HG03439 (cell line): ENCODE measurements at regions not wholly inside any gene's neighbourhood (a gene's known extent, or its start where the extent isn't known, plus 50 kb on each side); places are given as distances from the start of the nearest gene placed in this dataset.

Experiments
- ATAC-seq: cut with Tn5 transposase; IDR thresholded peaks from one replicate; pipeline ENCODE4 v1.9.1; 2021; ENCODE audit warnings: mild to moderate bottlenecking, moderate library complexity; ENCODE audit not compliant: unreplicated experiment

DNA sequence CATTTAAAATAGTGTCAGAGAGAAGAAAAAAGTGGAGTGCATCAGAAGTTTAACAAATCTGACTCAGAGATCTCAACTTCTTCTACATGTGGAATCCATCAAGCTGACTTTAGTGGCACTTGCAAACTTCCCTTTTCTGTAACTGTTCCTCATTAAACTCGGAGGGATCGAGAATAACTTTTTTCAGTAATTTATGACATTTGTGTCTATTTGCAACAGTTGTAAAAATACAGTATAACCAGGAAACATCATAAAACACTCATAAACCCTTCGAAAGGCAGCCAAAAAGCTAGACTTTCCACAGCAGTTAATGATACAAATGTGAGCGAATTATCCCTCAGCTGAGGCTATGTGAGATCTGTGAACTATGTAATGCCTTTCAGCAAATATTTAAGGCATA is 1936.8 kb upstream of the SEL1L start:
- ATAC-seq = no peak

DNA sequence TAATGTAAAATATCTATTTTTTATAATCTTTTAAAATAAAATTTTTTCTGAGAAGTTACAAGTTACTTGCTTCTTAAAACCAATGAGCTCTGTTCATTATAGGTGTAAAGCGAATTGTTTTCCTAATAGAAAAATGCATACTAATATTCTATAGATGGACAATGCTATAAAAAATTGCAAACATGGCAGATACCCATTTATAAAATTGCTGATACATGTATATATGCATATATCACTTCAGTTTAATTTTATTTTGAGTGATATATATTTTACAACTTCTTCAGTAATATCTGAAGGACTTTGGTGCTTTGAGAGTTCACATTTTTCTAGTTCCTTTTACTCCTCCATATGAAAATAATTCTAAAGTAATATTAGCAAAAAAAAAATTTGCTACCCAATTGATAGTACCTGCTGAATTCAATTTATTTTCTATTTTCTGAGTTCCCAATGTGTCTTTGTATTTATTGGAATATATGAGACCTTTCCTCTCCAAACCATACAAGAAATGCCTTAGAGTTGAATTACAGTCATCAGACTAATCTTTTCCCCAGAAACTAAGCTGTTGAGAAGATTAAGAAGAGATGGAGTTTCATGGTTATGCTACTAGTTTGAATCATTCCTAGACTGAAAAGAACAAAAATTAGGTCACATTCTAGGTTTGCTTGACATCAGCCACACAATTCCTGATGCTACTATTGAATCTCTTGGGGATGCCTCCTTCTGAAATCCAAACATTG is 1937.5 kb upstream of the SEL1L start:
- no peak for ATAC-seq

DNA sequence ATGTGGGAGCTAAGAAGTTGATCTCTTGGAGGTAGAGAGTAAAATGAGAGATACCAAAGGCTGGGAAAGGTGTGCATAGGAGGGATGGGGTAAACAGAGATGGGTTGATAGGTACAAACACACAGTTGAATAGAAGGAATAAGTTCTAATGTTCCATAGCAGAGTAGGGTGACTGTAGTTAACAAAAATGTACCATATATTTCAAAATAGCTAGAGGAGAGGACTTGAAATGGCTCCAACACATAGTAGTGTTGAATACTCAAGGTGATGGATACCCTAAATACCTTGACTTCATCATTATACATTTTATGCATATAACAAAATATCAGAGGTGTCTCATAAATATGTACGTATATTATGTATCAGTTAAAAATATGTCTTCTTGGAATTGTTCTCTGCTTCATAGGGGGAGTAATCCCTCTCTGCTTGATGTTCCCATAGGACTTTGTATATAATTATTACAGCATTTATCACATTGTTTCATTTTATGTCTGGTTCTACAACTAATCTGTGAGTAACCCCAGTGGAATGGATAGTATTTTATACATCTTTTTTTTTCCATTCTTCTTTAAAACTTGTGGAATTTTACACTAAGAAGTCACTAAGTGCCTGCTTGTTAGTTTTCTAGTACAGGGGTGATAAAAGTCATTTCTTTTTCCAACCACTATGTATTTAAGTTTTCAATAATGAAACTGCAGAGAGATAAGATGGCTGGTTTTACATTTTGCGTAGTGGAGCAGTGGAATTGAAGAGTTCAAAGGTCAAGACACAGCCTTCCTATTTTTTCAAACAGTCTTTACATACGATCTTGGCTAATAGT is 1940.0 kb upstream of the SEL1L start:
- no peak for ATAC-seq

DNA sequence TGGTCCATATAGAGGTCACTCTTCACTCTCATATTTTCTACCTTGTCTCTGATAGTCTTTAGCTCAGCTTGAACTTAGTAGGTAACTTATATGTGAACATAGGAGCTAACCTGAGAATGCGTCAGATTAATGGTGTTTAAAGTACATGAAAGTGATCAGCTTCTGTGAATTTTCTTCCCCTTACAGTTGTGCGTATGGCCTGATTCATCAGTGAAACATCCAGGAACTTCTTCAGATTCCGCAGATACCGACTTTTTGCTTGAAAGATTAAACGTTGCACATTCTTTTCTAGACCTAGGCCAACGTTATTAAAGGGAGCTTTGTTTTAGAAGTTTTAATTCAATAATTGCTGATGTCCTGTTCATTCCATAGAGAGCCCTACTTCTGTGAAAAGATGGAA is 1945.1 kb upstream of the SEL1L start:
- no peak for ATAC-seq

DNA sequence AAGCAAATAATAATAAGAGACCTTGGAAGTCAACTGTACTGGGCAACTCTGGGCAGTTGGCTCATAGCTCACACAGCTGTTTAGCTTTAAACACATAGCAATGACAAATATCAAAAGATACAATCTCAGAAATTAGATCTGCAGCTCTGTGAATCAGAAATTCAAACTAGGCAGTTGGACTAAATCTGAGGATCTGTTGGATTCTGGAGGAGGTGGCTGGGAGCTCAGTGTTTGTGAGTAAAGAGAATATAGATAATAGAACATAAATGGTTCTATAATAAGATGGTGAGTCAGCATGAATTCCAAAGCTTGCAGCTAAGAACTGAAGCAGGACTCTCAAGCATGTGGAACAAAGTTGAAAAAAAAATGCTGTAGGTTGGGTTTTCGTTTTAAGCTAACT is 1949.4 kb upstream of the SEL1L start:
- ATAC-seq = no peak

DNA sequence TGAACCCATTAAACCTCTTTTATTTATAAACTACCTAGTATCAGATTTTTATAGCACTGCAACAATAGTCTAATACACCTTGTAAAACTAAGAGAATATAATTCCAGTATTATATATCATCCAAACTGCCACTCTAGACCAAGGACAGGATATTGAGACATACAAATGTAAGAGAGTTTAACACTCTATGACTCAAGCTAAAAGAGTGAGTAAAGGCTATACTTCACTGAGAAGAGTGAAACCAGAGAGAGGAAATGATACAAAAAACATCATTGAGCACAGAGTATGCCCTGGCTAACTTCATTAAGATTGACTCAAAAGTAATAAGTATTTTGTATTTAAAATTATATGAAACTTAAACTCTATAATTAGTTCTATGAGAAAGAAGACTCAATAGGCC is 1951.9 kb upstream of the SEL1L start:
- ATAC-seq = no peak

DNA sequence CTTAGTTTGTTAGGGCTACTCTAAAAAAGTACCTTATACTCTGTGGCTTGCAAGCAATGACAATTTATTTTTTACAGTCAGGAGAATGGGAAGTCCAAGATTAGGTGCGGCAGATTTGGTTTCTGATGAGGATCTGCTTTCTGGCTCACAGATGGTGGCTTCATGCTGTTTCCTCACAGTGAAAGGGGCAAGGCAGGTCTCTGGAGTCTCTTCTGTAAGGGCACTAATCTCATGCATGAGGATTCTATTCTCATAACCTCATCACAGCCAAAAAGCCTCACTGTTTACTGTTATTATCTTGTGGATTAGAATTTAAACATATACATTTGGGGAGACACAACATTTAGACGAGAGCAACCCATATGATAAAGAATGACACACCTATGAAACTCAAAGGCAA is 1957.4 kb upstream of the SEL1L start:
- ATAC-seq = no peak

DNA sequence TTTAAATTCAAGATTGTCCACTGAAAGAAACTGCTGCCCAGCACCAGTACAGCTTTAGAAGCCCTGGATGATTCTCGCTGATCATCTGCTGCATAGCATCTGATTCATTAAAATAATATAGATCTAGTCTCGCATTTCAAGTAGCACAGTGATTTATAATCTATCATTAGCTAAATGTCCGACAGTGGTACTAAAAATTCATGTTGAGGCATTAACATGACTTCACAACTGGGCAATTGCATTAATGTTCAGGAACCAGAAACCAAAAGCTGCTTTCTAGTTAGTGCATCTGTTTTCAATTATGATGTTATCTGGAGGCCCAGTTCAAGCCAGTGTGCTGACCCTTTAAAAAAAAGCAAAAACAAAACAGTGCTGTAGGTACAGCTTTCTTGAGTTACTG is 1987.2 kb upstream of the SEL1L start:
- ATAC-seq = no peak

DNA sequence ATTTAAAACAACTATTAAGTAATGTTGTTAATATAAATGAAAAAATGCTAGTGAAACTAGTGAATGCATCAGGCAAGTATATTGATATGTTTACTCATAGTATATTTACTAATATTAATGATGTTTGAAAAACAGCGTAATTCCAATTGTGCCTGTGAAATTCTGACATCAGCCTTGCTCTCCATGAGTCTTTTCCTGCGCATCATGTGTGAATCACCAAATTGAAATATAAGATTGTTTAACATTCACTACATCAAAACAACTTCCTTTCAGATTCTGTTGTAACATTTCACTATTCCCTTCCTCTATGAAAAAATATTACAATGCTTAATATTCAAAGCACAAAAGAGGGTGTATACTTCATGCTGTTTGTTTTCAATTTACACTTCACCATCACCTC is 1995.9 kb upstream of the SEL1L start:
- ATAC-seq = no peak

DNA sequence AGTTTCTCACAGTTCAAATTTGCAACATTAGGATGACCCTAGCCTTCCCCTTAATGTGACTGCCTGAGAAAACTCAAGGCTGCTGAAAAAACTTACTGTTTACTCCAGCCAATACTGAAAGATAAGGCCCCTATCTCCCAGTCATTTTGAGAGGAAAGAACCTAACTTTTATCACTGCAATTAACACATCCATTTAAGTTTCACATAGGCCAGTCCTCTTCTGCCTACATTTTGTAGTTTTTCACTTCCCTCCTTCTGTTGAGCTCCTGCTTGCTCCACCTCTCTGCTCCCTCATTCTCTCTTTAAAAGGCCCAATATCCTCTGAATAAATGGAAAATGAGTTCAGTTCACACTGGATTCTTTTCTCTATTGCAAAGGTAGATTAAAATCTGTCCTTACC is 1996.2 kb upstream of the FLRT2 start:
- ATAC-seq = no peak

DNA sequence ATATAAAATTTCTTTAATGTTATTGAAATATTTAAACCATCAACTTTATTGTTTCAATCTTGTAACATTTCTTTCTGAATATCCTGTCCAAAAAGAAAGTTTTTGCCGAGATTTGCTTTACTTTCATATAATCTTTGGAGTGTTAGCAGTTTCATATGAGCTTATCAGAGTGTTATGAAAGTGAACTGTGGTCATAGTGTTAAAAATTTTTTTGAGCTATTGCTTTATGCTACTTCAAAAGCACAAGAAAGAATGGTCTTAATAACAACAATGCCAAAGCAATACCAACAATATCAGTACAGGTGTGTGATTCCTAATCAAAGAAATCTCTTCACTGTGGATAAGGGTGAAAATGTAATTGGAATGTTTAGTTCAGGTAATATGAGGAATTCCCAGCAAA is 1994.9 kb upstream of the FLRT2 start:
- ATAC-seq = no peak

DNA sequence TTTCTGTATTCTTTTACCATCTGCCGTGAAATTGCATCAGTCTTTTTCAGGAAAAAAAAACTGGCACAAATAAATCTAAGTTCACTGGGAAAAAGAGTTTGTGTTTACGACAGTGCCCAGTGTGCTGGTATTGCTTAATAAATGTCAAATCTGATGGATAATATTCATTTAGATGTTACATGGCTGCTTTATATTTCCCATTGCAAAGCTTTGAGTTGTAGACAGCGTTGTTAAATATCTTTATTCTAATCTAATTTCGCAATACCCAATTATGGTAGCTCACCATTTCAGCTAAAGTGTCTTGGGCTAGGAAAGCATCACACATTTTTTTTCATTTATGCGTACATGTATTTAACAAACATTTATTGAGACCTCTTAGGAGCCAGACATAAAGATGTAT is 1994.5 kb upstream of the FLRT2 start:
- ATAC-seq = no peak

DNA sequence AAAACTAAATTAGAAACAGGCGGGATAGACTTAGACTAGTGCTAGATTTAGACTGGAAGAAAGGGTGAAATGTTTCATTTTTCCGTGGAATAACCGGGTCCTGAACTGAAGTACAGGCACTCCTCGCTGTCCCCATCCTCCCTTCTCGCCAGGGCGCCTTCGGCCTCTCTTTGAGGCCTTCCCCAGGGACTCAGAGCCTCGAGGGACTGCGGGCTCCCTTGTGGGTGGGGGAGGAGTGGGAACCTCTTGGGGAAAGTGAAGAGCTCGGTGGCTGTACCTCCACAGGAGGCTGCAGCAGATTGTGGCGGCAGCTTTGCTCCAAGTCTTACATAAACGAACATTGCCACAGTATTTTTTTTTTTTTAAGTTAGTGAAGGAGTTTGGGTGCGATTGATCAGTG is 1988.8 kb upstream of the FLRT2 start:
- ATAC-seq = no peak

DNA sequence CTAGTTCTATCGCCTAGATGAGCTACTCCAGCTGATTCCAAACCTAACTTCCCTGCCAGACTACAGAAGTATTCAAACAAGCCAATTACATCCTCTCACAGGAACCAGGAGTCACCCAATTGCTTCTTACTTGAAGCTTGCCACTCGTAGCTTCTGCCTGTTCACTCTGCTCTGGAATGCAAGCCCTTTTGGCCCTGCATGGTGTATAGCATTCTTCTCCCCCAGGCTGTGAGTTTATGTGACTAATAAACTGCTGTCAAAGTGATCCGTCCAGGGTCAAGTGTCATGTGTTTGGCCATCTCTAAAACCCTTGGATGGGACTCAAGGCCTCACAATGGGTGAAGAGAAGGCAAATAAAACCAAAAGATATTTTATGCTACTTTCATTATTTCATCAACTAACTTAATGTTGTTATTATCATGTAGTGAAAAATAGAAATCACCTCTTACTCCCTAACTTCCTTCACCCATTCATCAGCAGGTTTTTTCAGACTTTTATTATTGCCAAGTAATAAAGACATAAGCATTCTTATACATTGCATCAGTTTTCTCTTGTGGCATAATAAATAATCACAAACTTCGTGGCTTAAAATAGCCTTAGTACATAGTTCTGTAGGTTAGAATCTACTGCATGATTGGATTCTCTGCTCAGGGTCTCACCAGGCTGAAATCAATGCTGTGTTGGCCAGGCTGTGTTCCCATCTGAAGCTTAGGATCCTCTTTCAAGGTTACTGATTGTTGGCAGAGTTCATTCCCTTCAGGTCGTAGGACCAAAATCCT is 1981.7 kb upstream of the FLRT2 start:
- no peak for ATAC-seq

DNA sequence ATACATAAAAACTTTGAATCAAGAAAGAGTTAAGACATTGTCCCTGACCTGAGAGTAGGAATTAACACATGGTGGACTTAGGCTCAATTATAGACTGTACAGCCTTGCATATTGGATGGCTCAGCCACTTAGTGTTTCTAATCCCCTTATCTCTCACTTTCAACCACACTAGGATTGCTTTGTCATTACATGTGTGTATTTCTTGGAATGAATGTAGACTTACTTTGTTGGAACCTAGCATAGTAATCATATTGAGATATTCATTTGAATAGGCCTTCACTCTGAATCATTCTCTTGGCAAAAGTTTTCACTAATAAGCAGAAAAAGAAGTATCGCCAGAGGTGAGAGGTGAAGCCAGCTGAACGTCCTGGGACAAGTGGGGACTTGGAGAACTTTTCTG is 1973.9 kb upstream of the FLRT2 start:
- ATAC-seq = no peak

DNA sequence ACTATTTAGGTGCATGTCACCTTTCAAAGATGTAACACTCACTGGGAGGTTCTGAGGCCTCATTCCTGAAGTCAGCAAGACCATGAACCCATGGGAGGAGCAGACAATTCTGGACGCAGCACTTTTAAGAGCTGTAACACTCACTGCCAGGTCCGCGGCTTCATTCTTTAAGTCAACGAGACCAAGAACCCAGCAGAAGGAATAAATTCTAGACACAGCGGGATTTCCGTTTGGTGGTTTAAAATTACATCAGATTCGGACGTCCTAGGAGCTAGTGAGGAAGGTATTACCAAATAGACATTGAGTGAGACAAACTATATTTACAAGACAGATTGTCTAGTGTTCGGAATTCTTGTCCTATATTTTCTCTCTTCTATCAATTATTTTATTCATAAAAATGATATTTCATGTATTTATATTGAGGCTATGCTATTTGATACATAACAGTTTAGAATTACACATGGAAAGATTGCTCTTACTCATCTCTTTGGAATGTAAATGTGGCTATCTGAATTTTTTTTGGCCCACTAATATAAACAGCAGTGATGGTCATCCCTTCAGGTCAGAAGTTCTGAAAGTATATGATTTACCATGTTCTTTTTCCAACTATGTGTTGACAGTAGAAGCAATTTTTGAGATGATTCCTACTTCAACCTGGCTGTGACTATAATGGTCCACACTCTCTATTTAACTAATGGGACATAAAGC is 1973.0 kb upstream of the FLRT2 start:
- no peak for ATAC-seq

DNA sequence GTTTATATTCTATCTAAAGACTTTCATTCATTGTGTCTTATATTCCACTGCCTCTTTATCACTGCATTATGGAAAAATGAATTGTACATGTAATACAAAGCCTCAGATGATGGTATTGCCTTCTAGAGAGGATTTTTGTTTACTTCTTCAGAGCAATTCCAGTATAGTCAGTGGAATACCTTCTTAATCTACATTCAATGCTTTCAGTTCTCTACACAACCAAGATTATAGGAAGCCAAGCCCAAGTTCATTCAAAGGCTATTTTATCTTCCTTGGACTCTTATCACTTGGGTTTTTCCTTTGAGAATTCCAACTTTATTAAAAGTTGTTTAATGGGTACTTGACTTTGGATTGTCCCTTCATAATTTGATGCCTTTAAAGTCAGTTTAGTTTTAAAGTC is 1971.0 kb upstream of the FLRT2 start:
- ATAC-seq = no peak

DNA sequence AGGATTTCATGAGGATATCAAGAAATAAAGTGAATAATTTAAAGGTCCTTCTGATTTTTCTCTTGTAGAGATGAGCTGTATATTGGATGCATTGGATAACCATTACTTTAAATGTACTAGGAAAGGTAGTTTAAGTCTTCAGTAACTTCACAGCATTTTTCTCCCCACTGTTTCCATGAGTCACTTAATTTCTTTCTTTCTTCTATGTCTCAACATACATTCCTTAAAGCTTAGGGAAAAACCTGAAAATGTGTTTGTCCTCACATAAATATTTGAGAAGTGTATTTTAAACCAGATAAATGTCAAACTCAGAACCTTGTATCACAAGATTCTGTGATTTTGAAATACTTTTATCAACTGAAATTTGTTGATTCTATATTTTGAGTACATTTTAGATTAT is 1970.2 kb upstream of the FLRT2 start:
- no peak for ATAC-seq

DNA sequence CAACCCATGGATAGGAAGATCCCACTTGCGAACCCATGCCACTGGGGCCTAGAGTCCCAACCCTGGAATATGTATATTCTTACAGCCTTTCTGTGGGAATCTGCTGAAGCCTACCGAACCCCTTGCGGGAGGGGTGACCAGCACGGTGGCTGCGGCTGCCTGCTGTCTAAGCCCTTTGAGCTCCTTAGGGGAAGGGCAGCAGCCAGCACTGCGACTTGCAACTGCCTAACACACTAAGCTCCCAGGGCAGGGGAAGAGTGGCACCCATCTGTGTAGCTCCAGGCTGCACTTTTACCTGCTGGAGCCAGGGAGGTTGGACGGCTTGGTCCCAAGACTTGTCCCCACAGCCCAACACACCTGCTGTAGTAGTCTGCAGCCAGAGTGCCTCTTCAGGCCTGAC is 1968.7 kb upstream of the FLRT2 start:
- ATAC-seq = no peak

DNA sequence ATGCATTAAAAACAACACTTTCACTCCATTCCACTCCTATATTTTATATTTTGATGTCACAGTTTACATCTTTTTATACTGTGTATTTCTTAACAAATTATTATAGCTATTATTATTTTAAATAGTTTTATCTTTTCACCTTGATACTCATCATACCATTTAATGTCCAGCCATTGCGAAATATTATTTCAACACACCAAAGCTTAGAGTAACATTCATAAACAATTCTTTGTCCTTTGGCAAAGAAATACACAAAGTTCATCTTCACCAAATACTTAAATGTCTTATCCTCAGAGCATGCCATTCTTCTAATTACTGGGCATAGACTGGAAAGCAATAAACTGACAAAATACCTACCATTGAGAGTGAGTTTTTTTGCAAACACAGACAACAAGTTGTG is 1963.4 kb upstream of the FLRT2 start:
- no peak for ATAC-seq

DNA sequence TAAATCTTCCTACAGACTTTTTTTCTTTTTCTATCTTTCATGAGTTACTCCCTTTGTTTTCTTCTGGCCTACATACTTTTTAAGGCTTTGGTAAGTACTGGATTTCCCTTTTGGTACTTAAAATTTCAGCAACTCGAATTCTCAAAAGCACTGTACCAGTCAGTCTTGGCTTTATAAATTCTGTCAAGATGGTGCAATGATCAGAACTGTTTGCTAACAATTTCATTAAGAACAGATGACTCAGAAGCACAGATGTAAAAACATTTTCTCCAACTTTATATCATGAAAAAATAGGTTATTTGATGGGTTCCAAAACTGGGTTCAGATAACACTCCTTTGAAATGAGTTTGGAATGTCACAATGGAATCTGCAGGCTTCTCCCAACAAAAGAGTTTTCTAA is 1961.8 kb upstream of the FLRT2 start:
- no peak for ATAC-seq
